ENCODE measurements at regions not wholly inside any gene's neighbourhood (a gene's known extent, or its start where the extent isn't known, plus 50 kb on each side); places are given as distances from the start of the nearest gene placed in this dataset.

GRCh38 chr3:124296406-124296805 lies 304.5 kb upstream of the ROPN1 start:
- no peaks in the 10 kb centered on the region for H3K9me3 ChIP-seq (ENCODE audit: control insufficient read depth, low read length)
- H3K4me3 ChIP-seq (ENCODE audit: low read length): no peak overlapping the region
- H3K36me3 ChIP-seq (ENCODE audit: control insufficient read depth, insufficient read depth, low read length): no peaks in the 10 kb centered on the region
- no peaks in the 10 kb centered on the region for H3K27me3 ChIP-seq (ENCODE audit: control insufficient read depth, insufficient read depth, low read length)
- no peak overlapping the region for H3K9ac ChIP-seq (ENCODE audit: low read length)
- no peaks in the 10 kb centered on the region for H3K4me1 ChIP-seq (ENCODE audit: control insufficient read depth, insufficient read depth, low read length)

GRCh38 chr3:124297062-124297980 lies 305.4 kb upstream of the ROPN1 start:
- Histone ChIP-seq H3K36me3 (ENCODE audit: control insufficient read depth, insufficient read depth, low read length) (no peaks in the 10 kb centered on the region), H3K4me1 (ENCODE audit: control insufficient read depth, insufficient read depth, low read length) (no peaks in the 10 kb centered on the region), H3K4me3 (ENCODE audit: low read length) (no peak overlapping the region), H3K27me3 (ENCODE audit: control insufficient read depth, insufficient read depth, low read length) (no peaks in the 10 kb centered on the region), H3K9ac (ENCODE audit: low read length) (no peak overlapping the region), H3K9me3 (ENCODE audit: control insufficient read depth, low read length) (no peaks in the 10 kb centered on the region)

- Histone ChIP-seq H3K4me1 (ENCODE audit: control insufficient read depth, insufficient read depth, low read length) (no peaks in the 10 kb centered on the region), H3K4me3 (ENCODE audit: low read length) (no peak overlapping the region), H3K9ac (ENCODE audit: low read length) (no peak overlapping the region), H3K27me3 (ENCODE audit: control insufficient read depth, insufficient read depth, low read length) (no peaks in the 10 kb centered on the region), H3K36me3 (ENCODE audit: control insufficient read depth, insufficient read depth, low read length) (no peaks in the 10 kb centered on the region), H3K9me3 (ENCODE audit: control insufficient read depth, low read length) (no peaks in the 10 kb centered on the region)
Measured at GRCh38 chr3:124298301-124298700, 306.4 kb upstream of the ROPN1 start.

- H3K9ac ChIP-seq (ENCODE audit: low read length): no peak overlapping the region
- no peaks in the 10 kb centered on the region for H3K4me1 ChIP-seq (ENCODE audit: control insufficient read depth, insufficient read depth, low read length)
- no peaks in the 10 kb centered on the region for H3K36me3 ChIP-seq (ENCODE audit: control insufficient read depth, insufficient read depth, low read length)
- no peaks in the 10 kb centered on the region for H3K9me3 ChIP-seq (ENCODE audit: control insufficient read depth, low read length)
- no peaks in the 10 kb centered on the region for H3K27me3 ChIP-seq (ENCODE audit: control insufficient read depth, insufficient read depth, low read length)
- no peak overlapping the region for H3K4me3 ChIP-seq (ENCODE audit: low read length)
Measured at GRCh38 chr3:124298951-124299350, 307.0 kb upstream of the ROPN1 start.

- Histone ChIP-seq H3K4me1 (ENCODE audit: control insufficient read depth, insufficient read depth, low read length) (no peaks in the 10 kb centered on the region), H3K4me3 (ENCODE audit: low read length) (no peak overlapping the region), H3K9me3 (ENCODE audit: control insufficient read depth, low read length) (no peaks in the 10 kb centered on the region), H3K9ac (ENCODE audit: low read length) (no peak overlapping the region), H3K27me3 (ENCODE audit: control insufficient read depth, insufficient read depth, low read length) (no peaks in the 10 kb centered on the region), H3K36me3 (ENCODE audit: control insufficient read depth, insufficient read depth, low read length) (no peaks in the 10 kb centered on the region)
Measured at GRCh38 chr3:124299831-124300230, 307.9 kb upstream of the ROPN1 start.

GRCh38 chr3:124300416-124300815 lies 308.5 kb upstream of the ROPN1 start:
- no peaks in the 10 kb centered on the region for H3K4me1 ChIP-seq (ENCODE audit: control insufficient read depth, insufficient read depth, low read length)

GRCh38 chr3:124303305-124303910 lies 311.5 kb upstream of the ROPN1 start:
- Histone ChIP-seq H3K9me3 (ENCODE audit: control insufficient read depth, low read length) (no peaks in the 10 kb centered on the region), H3K27me3 (ENCODE audit: control insufficient read depth, insufficient read depth, low read length) (no peaks in the 10 kb centered on the region), H3K4me1 (ENCODE audit: control insufficient read depth, insufficient read depth, low read length) (no peaks in the 10 kb centered on the region)

More at GRCh38 chr3:124300416-124300815, 308.5 kb upstream of the ROPN1 start:
- no peaks in the 10 kb centered on the region for H3K36me3 ChIP-seq (ENCODE audit: control insufficient read depth, insufficient read depth, low read length)
- H3K4me3 ChIP-seq (ENCODE audit: low read length): no peak overlapping the region
- no peaks in the 10 kb centered on the region for H3K9me3 ChIP-seq (ENCODE audit: control insufficient read depth, low read length)
- no peak overlapping the region for H3K9ac ChIP-seq (ENCODE audit: low read length)
- no peaks in the 10 kb centered on the region for H3K27me3 ChIP-seq (ENCODE audit: control insufficient read depth, insufficient read depth, low read length)

GRCh38 chr3:124306665-124307064 lies 314.7 kb upstream of the ROPN1 start:
- Histone ChIP-seq H3K4me1 (ENCODE audit: control insufficient read depth, insufficient read depth, low read length) (no peaks in the 10 kb centered on the region), H3K36me3 (ENCODE audit: control insufficient read depth, insufficient read depth, low read length) (no peaks in the 10 kb centered on the region), H3K9ac (ENCODE audit: low read length) (no peak overlapping the region), H3K4me3 (ENCODE audit: low read length) (no peak overlapping the region), H3K9me3 (ENCODE audit: control insufficient read depth, low read length) (no peaks in the 10 kb centered on the region), H3K27me3 (ENCODE audit: control insufficient read depth, insufficient read depth, low read length) (no peaks in the 10 kb centered on the region)

More at GRCh38 chr3:124303305-124303910, 311.5 kb upstream of the ROPN1 start:
- H3K36me3 ChIP-seq (ENCODE audit: control insufficient read depth, insufficient read depth, low read length): no peaks in the 10 kb centered on the region
- no peak overlapping the region for H3K9ac ChIP-seq (ENCODE audit: low read length)
- no peak overlapping the region for H3K4me3 ChIP-seq (ENCODE audit: low read length)

- no peaks in the 10 kb centered on the region for H3K9me3 ChIP-seq (ENCODE audit: control insufficient read depth, low read length)
- no peak overlapping the region for H3K9ac ChIP-seq (ENCODE audit: low read length)
- H3K4me3 ChIP-seq (ENCODE audit: low read length): no peak overlapping the region
- no peaks in the 10 kb centered on the region for H3K27me3 ChIP-seq (ENCODE audit: control insufficient read depth, insufficient read depth, low read length)
- H3K4me1 ChIP-seq (ENCODE audit: control insufficient read depth, insufficient read depth, low read length): no peaks in the 10 kb centered on the region
- H3K36me3 ChIP-seq (ENCODE audit: control insufficient read depth, insufficient read depth, low read length): no peaks in the 10 kb centered on the region
Measured at GRCh38 chr3:124313621-124314020, 321.7 kb upstream of the ROPN1 start.

- Histone ChIP-seq H3K27me3 (ENCODE audit: control insufficient read depth, insufficient read depth, low read length) (no peaks in the 10 kb centered on the region), H3K36me3 (ENCODE audit: control insufficient read depth, insufficient read depth, low read length) (no peaks in the 10 kb centered on the region)
Measured at GRCh38 chr3:124315215-124316033, 323.5 kb upstream of the ROPN1 start.

GRCh38 chr3:124316034-124316287 lies 324.0 kb upstream of the ROPN1 start:
- Histone ChIP-seq H3K9me3 (ENCODE audit: control insufficient read depth, low read length) (no peaks in the 10 kb centered on the region), H3K4me1 (ENCODE audit: control insufficient read depth, insufficient read depth, low read length) (no peaks in the 10 kb centered on the region), H3K4me3 (ENCODE audit: low read length) (no peak overlapping the region), H3K27me3 (ENCODE audit: control insufficient read depth, insufficient read depth, low read length) (no peaks in the 10 kb centered on the region), H3K9ac (ENCODE audit: low read length) (no peak overlapping the region), H3K36me3 (ENCODE audit: control insufficient read depth, insufficient read depth, low read length) (no peaks in the 10 kb centered on the region)

More at GRCh38 chr3:124315215-124316033, 323.5 kb upstream of the ROPN1 start:
- H3K9me3 ChIP-seq (ENCODE audit: control insufficient read depth, low read length): no peaks in the 10 kb centered on the region
- H3K4me1 ChIP-seq (ENCODE audit: control insufficient read depth, insufficient read depth, low read length): no peaks in the 10 kb centered on the region
- H3K9ac ChIP-seq (ENCODE audit: low read length): no peak overlapping the region
- H3K4me3 ChIP-seq (ENCODE audit: low read length): no peak overlapping the region

- Histone ChIP-seq H3K9me3 (ENCODE audit: control insufficient read depth, low read length) (no peaks in the 10 kb centered on the region), H3K9ac (ENCODE audit: low read length) (no peak overlapping the region), H3K36me3 (ENCODE audit: control insufficient read depth, insufficient read depth, low read length) (no peaks in the 10 kb centered on the region), H3K27me3 (ENCODE audit: control insufficient read depth, insufficient read depth, low read length) (no peaks in the 10 kb centered on the region), H3K4me1 (ENCODE audit: control insufficient read depth, insufficient read depth, low read length) (no peaks in the 10 kb centered on the region), H3K4me3 (ENCODE audit: low read length) (no peak overlapping the region)
Measured at GRCh38 chr3:124318014-124318413, 326.1 kb upstream of the ROPN1 start.

Measured in mucosa of stomach (tissue), 1 donor.